WERI-Rb-1 (cell line): ENCODE measurements at regions not wholly inside any gene's neighbourhood (a gene's known extent, or its start where the extent isn't known, plus 50 kb on each side); places are given as distances from the start of the nearest gene placed in this dataset.
"Not testable (repeated sequence)": the region's sequence is repeated elsewhere in the genome, so short reads cannot be mapped to it uniquely, and the experiment has no call there.

Experiments
- DNase-seq: peaks from one replicate; pipeline ENCODE4 v3.0.0-alpha.2; 2020
- H3K27ac ChIP-seq: fragments of 250-450 bp; sonication (Bioruptor Pico); 2 replicates; pipeline ENCODE4 v1.5.1; 2020; ENCODE audit warnings: mild to moderate bottlenecking, moderate library complexity
- H3K27me3 ChIP-seq: fragments of 250-450 bp; sonication (Bioruptor Pico); 2 replicates; pipeline ENCODE4 v1.5.1; 2021; ENCODE audit warnings: mild to moderate bottlenecking, low read depth, moderate library complexity; ENCODE audit not compliant: insufficient read depth, severe bottlenecking
- H3K36me3 ChIP-seq: fragments of 250-450 bp; sonication (Bioruptor Pico); 2 replicates; pipeline ENCODE4 v1.5.1; 2020; ENCODE audit warnings: mild to moderate bottlenecking, moderate library complexity
- H3K4me3 ChIP-seq: 2 replicates; pipeline ENCODE4 v1.5.1; 2011; ENCODE audit warnings: low read depth, mild to moderate bottlenecking, control low read depth, low read length
- H3K9me3 ChIP-seq: fragments of 250-450 bp; sonication (Bioruptor Pico); 2 replicates; pipeline ENCODE4 v1.5.1; 2021; ENCODE audit warnings: mild to moderate bottlenecking, moderate library complexity; ENCODE audit not compliant: severe bottlenecking
- TF ChIP-seq, protein P1 (sequence below): IDR thresholded peaks from 2 replicates; pipeline ENCODE4 v1.5.1; 2011; ENCODE audit warnings: low read depth, mild to moderate bottlenecking, control low read depth, inconsistent platforms, low read length

DNA sequence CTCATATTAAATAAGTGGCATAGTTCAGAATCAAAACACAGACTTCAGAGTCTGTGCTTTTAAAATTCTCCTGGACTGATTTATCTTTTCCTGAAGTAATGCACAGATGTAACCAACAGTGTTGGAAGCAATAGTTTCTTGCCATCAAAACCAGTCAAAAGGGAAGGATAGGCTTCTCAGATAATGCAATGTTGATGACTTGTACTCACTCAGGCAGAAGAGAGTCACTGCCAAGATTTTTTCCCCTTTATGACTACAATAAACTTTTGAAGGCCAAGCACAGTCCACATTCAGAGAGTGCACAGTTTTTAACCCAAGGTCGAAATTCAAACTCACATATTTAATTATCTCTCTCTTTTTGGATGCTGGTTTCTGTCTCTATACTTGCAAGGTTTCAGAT lies 305.0 kb upstream of the SGO1 start:
- no peak for DNase-seq
- H3K27me3 ChIP-seq: no peaks in the 10 kb centered on the region
- H3K27ac ChIP-seq: no peak overlapping the region
- H3K36me3 ChIP-seq: no peaks in the 10 kb centered on the region
- H3K4me3 ChIP-seq: no peak overlapping the region
- TF ChIP-seq, protein P1, sequence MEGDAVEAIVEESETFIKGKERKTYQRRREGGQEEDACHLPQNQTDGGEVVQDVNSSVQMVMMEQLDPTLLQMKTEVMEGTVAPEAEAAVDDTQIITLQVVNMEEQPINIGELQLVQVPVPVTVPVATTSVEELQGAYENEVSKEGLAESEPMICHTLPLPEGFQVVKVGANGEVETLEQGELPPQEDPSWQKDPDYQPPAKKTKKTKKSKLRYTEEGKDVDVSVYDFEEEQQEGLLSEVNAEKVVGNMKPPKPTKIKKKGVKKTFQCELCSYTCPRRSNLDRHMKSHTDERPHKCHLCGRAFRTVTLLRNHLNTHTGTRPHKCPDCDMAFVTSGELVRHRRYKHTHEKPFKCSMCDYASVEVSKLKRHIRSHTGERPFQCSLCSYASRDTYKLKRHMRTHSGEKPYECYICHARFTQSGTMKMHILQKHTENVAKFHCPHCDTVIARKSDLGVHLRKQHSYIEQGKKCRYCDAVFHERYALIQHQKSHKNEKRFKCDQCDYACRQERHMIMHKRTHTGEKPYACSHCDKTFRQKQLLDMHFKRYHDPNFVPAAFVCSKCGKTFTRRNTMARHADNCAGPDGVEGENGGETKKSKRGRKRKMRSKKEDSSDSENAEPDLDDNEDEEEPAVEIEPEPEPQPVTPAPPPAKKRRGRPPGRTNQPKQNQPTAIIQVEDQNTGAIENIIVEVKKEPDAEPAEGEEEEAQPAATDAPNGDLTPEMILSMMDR: no peak
- H3K9me3 ChIP-seq: peaks cover 2% of the 10 kb centered on the region

GRCh38 chr3:20488151-20488550 lies 302.1 kb upstream of the SGO1 start:
- H3K27ac ChIP-seq: no peak overlapping the region
- no peaks in the 10 kb centered on the region for H3K27me3 ChIP-seq
- TF ChIP-seq, protein P1: no peak
- DNase-seq: no peak
- no peaks in the 10 kb centered on the region for H3K9me3 ChIP-seq
- no peak overlapping the region for H3K4me3 ChIP-seq
- no peaks in the 10 kb centered on the region for H3K36me3 ChIP-seq

DNA sequence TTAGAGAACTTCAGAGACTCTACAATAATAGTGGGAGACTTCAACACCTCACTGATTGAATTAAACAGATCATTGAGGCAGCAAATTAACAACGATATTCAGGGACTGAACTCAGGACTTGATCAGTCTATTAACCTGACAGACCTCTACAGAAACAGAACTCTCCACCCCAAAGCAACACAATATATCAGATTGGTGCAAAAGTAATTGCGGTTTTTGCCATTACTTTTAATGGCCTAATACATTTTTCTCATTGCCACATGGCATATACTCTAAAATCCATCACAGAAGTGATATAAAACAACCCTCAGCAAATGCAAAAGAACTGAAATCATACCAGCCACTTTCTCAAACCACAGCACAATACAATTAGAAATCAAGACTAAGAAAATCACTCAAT lies 298.1 kb upstream of the SGO1 start:
- DNase-seq: no peak
- TF ChIP-seq, protein P1: no peak
- H3K27me3 ChIP-seq: no peaks in the 10 kb centered on the region
- no peaks in the 10 kb centered on the region for H3K9me3 ChIP-seq
- H3K27ac ChIP-seq: no peak overlapping the region
- H3K4me3 ChIP-seq: no peak overlapping the region
- no peaks in the 10 kb centered on the region for H3K36me3 ChIP-seq

DNA sequence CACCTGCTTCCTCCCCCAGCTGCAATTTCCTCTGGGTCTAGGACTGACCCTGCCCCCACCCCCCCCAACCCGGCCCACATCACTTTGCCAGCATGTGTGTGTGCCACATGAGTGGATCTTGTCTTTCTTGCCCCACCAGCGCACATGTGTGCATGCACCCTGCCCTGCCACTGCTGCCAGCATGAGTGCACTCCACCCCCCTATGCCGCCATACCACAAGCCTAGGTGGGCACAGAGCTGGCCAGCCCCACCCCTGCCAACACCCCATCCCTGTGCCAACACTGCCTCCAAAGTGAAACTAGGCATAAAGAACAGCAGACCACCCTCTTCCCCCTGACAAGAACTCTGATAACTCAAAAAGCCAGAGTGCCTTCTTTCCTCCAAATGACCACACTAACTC lies 296.3 kb upstream of the SGO1 start:
- no peaks in the 10 kb centered on the region for H3K9me3 ChIP-seq
- H3K4me3 ChIP-seq: no peak overlapping the region
- no peaks in the 10 kb centered on the region for H3K27me3 ChIP-seq
- H3K36me3 ChIP-seq: no peaks in the 10 kb centered on the region
- TF ChIP-seq, protein P1: no peak
- DNase-seq: no peak
- H3K27ac ChIP-seq: no peak overlapping the region

- DNase-seq: no peak
- no peaks in the 10 kb centered on the region for H3K9me3 ChIP-seq
- no peaks in the 10 kb centered on the region for H3K36me3 ChIP-seq
- H3K4me3 ChIP-seq: no peak overlapping the region
- no peak overlapping the region for H3K27ac ChIP-seq
- TF ChIP-seq, protein P1: no peak
- no peaks in the 10 kb centered on the region for H3K27me3 ChIP-seq
Observed at GRCh38 chr3:20480786-20481365, 294.9 kb upstream of the SGO1 start.

GRCh38 chr3:20478436-20478835 lies 292.4 kb upstream of the SGO1 start:
- DNase-seq: no peak
- TF ChIP-seq, protein P1: no peak
- Histone ChIP-seq H3K27ac (no peak overlapping the region), H3K4me3 (no peak overlapping the region), H3K9me3 (peaks cover 2% of the 10 kb centered on the region), H3K36me3 (no peaks in the 10 kb centered on the region), H3K27me3 (no peaks in the 10 kb centered on the region)

DNA sequence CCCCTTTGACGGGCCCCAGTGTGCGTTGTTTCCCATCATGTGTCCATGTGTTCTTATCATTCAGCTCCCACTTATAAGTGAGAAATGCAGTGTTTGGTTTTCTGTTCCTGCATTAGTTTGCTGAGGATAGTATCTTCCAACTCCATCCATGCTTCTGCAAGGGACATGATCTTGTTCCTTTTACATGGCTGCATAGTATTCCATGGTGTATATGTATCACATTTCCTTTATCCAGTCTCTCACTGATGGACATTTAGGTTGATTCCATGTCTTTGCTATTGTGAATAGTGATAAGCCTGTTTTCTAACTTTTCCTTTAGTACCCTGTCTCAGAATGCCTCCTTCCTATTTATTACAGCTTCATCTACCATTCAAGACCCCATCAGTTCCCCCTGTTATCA lies 278.2 kb upstream of the SGO1 start:
- DNase-seq, H3K36me3 ChIP-seq, H3K4me3 ChIP-seq, H3K27ac ChIP-seq, H3K9me3 ChIP-seq, H3K27me3 ChIP-seq: not testable (repeated sequence)
